DND-41 (cell line): ENCODE measurements at regions not wholly inside any gene's neighbourhood (a gene's known extent, or its start where the extent isn't known, plus 50 kb on each side); places are given as distances from the start of the nearest gene placed in this dataset.

Experiments
- ATAC-seq: fragments of 200-7000 bp; cut with Tn5 transposase; 3 replicates; pipeline ENCODE4 v1.9.1; 2021; ENCODE audit warnings: low read depth; ENCODE audit not compliant: insufficient read depth
- DNase-seq: peaks from one replicate; pipeline ENCODE4 v3.0.0-alpha.2; 2020
- H2AFZ ChIP-seq: 2 replicates; pipeline ENCODE4 v1.6.0; 2012; ENCODE audit warnings: low read depth, low read length
- H3K27ac ChIP-seq: 2 replicates; pipeline ENCODE4 v1.5.1; 2012; ENCODE audit warnings: low read length, inconsistent platforms
- H3K27me3 ChIP-seq: fragments of 200-600 bp; sonication (generic); 2 replicates; pipeline ENCODE4 v1.6.0; 2012; ENCODE audit warnings: low read length, mild to moderate bottlenecking, inconsistent platforms; ENCODE audit not compliant: insufficient read depth, poor library complexity
- H3K36me3 ChIP-seq: 2 replicates; pipeline ENCODE4 v1.5.1; 2012; ENCODE audit warnings: low read length, inconsistent platforms; ENCODE audit not compliant: insufficient read depth
- H3K4me1 ChIP-seq: 2 replicates; pipeline ENCODE4 v1.5.1; 2012; ENCODE audit warnings: mild to moderate bottlenecking, low read length; ENCODE audit not compliant: insufficient read depth
- H3K4me2 ChIP-seq: 2 replicates; pipeline ENCODE4 v1.6.0; 2012; ENCODE audit warnings: mild to moderate bottlenecking, moderate library complexity, low read length, inconsistent platforms; ENCODE audit not compliant: insufficient read depth
- H3K4me3 ChIP-seq, 2 experiments: fragments of 200-600 bp in 1 of 2; shearing (Covaris generic) in 1 of 2; 2 replicates each; pipeline ENCODE4 v1.5.1; 2012 to 2016; ENCODE audit warnings: inconsistent platforms in 2 of 2, low read length in 2 of 2, mild to moderate bottlenecking in 2 of 2, low read depth in 1 of 2, moderate library complexity in 1 of 2
- H3K79me2 ChIP-seq: 2 replicates; pipeline ENCODE4 v1.6.0; 2012; ENCODE audit warnings: low read length, inconsistent platforms; ENCODE audit not compliant: insufficient read depth
- H3K9ac ChIP-seq: 2 replicates; pipeline ENCODE4 v1.6.0; 2012; ENCODE audit warnings: low read depth, mild to moderate bottlenecking, inconsistent platforms, low read length, moderate library complexity
- H3K9me3 ChIP-seq: 2 replicates; pipeline ENCODE4 v1.5.1; 2012; ENCODE audit warnings: low read length, moderate library complexity, mild to moderate bottlenecking, inconsistent platforms; ENCODE audit not compliant: insufficient read depth, severe bottlenecking
- H4K20me1 ChIP-seq: 2 replicates; pipeline ENCODE4 v1.6.0; 2012; ENCODE audit warnings: low read length; ENCODE audit not compliant: insufficient read depth
- EZH2 ChIP-seq: IDR thresholded peaks from 3 replicates; pipeline ENCODE4 v1.6.1; 2012; ENCODE audit warnings: borderline replicate concordance, low read depth, mild to moderate bottlenecking, moderate library complexity, low read length, inconsistent platforms; ENCODE audit not compliant: severe bottlenecking
- TF ChIP-seq, protein P1 (sequence below): IDR thresholded peaks from 2 replicates; pipeline ENCODE4 v1.5.1; 2012; ENCODE audit warnings: borderline replicate concordance, low read length, moderate library complexity, mild to moderate bottlenecking; ENCODE audit not compliant: poor library complexity, severe bottlenecking; ENCODE audit errors: extremely low read depth

DNA sequence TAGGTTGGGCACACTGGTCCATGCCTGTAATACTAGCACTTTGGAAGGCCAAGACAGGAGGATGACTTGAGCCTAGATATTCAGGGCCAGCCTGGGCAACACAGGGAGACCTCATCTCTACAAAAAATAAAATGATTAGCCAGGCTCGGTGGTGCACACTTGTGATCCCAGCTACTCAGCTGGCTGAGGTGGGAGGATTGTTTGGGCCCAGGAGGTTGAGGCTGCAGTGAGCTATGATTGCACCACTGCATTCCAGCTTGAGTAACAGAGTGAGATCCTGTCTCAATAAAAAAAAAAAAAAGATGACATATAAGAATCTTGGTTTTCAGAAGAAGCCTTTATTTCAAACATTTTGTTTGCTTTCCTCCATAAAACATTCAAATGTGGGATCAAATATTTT, 178.0 kb downstream of the LIG4 start:
- Histone ChIP-seq H3K27me3 (no peaks in the 10 kb centered on the region), H3K79me2 (no peaks in the 10 kb centered on the region), H3K9ac (no peak overlapping the region), H3K4me3 (no peak overlapping the region), H3K4me1 (no peaks in the 10 kb centered on the region), H3K36me3 (no peaks in the 10 kb centered on the region), H3K4me2 (no peak overlapping the region), H4K20me1 (no peaks in the 10 kb centered on the region), H3K27ac (no peak overlapping the region), H2AFZ (no peak overlapping the region), H3K9me3 (no peaks in the 10 kb centered on the region)
- ATAC-seq: no peak
- DNase-seq: no peak
- TF ChIP-seq, protein P1, sequence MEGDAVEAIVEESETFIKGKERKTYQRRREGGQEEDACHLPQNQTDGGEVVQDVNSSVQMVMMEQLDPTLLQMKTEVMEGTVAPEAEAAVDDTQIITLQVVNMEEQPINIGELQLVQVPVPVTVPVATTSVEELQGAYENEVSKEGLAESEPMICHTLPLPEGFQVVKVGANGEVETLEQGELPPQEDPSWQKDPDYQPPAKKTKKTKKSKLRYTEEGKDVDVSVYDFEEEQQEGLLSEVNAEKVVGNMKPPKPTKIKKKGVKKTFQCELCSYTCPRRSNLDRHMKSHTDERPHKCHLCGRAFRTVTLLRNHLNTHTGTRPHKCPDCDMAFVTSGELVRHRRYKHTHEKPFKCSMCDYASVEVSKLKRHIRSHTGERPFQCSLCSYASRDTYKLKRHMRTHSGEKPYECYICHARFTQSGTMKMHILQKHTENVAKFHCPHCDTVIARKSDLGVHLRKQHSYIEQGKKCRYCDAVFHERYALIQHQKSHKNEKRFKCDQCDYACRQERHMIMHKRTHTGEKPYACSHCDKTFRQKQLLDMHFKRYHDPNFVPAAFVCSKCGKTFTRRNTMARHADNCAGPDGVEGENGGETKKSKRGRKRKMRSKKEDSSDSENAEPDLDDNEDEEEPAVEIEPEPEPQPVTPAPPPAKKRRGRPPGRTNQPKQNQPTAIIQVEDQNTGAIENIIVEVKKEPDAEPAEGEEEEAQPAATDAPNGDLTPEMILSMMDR: no peak

DNA sequence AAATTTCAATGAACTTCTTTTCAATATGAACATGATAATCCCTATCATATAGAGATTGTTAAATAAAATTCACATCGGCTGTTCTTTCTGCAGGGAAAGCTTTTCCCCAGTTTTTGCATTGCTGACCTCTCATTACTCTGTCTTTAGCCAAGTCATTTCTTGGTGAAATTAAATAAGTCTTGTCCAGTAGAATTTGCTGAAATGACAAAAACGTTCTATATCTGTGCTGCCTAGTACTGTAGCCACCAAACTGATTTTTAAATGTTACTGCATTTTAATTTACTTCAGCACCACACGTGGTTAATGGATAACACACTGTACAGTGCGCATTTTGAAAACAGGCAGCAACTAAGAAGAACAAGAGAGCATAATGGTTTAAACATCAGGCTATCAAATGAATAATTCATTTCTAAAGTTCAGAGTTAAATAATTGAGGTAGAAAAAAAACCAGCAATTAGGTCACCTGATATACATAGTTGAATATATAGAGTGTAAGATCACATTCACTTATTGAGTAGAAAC, 178.9 kb downstream of the LIG4 start:
- no peaks in the 10 kb centered on the region for H3K4me1 ChIP-seq
- H3K79me2 ChIP-seq: no peaks in the 10 kb centered on the region
- H4K20me1 ChIP-seq: no peaks in the 10 kb centered on the region
- no peak overlapping the region for H2AFZ ChIP-seq
- H3K9me3 ChIP-seq: no peaks in the 10 kb centered on the region
- no peak overlapping the region for H3K4me3 ChIP-seq
- ATAC-seq (no peak), DNase-seq (no peak)
- H3K27ac ChIP-seq: no peak overlapping the region
- no peak overlapping the region for H3K4me2 ChIP-seq
- H3K36me3 ChIP-seq: no peaks in the 10 kb centered on the region
- no peak overlapping the region for H3K9ac ChIP-seq
- TF ChIP-seq, protein P1: no peak
- no peak for TF ChIP-seq EZH2
- no peaks in the 10 kb centered on the region for H3K27me3 ChIP-seq

DNA sequence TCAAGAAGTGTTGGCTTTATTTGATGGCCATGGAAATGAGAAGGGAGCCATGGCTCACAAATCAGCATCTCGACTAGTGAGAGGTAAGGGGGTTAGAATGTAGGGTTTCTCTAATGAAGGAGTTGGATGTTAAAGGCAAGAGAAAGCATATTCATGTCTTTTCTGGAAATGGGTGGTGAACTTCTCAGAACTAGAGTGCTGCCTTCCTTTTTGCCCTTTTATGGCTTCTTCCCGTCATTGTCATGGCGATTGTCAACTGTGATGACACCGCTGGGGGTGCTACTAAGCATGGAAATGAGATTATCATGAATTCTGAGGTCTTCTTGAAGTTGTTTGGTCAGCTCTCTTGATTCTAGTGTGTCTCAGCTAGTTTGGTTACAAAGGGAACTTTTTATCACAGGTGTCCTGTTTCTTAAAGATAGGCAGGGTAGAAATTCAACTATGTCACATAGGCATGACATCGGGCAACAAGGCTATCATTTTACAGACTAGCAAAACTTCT, 180.4 kb downstream of the LIG4 start:
- H3K9me3 ChIP-seq: no peaks in the 10 kb centered on the region
- no peaks in the 10 kb centered on the region for H3K79me2 ChIP-seq
- H4K20me1 ChIP-seq: no peaks in the 10 kb centered on the region
- no peak overlapping the region for H2AFZ ChIP-seq
- H3K9ac ChIP-seq: no peak overlapping the region
- H3K4me3 ChIP-seq: no peak overlapping the region
- H3K27ac ChIP-seq: no peak overlapping the region
- H3K4me1 ChIP-seq: no peaks in the 10 kb centered on the region
- no peaks in the 10 kb centered on the region for H3K27me3 ChIP-seq
- no peak for ATAC-seq
- no peak overlapping the region for H3K4me2 ChIP-seq
- TF ChIP-seq EZH2: no peak
- TF ChIP-seq, protein P1: no peak
- H3K36me3 ChIP-seq: no peaks in the 10 kb centered on the region
- DNase-seq: no peak
